ENCODE measurements at regions not wholly inside any gene's neighbourhood (a gene's known extent, or its start where the extent isn't known, plus 50 kb on each side); places are given as distances from the start of the nearest gene placed in this dataset.

DNA sequence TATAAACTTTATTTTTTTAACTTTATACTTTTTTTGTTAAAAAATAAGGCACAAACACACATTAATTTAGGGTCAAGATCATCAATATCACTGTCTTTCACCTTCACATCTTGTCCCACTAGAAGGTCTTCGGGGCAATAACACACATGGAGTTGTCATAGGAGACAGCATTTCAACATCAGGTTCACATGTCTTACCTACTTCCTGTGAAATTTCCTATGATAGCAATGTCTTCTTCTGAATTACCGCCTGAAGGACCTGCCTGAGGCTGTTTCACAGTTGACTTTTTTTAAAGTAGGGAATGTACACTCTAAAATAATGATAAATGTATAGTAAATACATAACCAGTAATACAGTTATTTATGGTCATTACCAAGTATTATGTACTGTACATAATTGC, 559.4 kb downstream of the PLPP3 start:
- H3K27ac ChIP-seq: no peak overlapping the region
- WGBS, 2 donors (ENCODE audit: low coverage in 1 of 2): 84 to 85% methylated on average over 2 of the region's 2 CpGs
- no peaks in the 10 kb centered on the region for H3K4me1 ChIP-seq
- TF ChIP-seq, protein P1, sequence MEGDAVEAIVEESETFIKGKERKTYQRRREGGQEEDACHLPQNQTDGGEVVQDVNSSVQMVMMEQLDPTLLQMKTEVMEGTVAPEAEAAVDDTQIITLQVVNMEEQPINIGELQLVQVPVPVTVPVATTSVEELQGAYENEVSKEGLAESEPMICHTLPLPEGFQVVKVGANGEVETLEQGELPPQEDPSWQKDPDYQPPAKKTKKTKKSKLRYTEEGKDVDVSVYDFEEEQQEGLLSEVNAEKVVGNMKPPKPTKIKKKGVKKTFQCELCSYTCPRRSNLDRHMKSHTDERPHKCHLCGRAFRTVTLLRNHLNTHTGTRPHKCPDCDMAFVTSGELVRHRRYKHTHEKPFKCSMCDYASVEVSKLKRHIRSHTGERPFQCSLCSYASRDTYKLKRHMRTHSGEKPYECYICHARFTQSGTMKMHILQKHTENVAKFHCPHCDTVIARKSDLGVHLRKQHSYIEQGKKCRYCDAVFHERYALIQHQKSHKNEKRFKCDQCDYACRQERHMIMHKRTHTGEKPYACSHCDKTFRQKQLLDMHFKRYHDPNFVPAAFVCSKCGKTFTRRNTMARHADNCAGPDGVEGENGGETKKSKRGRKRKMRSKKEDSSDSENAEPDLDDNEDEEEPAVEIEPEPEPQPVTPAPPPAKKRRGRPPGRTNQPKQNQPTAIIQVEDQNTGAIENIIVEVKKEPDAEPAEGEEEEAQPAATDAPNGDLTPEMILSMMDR (IDR thresholded peaks at IDR 0.05): no peak
- no peak for TF ChIP-seq EP300 (IDR thresholded peaks at IDR 0.05; ENCODE audit: low read depth)
- TF ChIP-seq POLR2AphosphoS5 (IDR thresholded peaks at IDR 0.05): no peak
- TF ChIP-seq POLR2A (IDR thresholded peaks at IDR 0.05): no peak
- intact Hi-C loops (cut with DNase I; ENCODE audit: low total_unique reads) (no loop called here), in situ Hi-C loops (cut with MboI; ENCODE audit: low pct_ligation_motif_present in 1 of 4, low pct_unique_long_range_greater_than_20kb in 1 of 4, low sequenced_read_pairs in 3 of 4) (no loop called here)
- no peaks in the 10 kb centered on the region for H3K36me3 ChIP-seq
- H3K9me3 ChIP-seq: peaks cover 0 to 4% of the 10 kb centered on the region in 2 donors
- H3K4me3 ChIP-seq: no peak overlapping the region
- H3K27me3 ChIP-seq: no peaks in the 10 kb centered on the region
- DNase-seq: no peak

DNA sequence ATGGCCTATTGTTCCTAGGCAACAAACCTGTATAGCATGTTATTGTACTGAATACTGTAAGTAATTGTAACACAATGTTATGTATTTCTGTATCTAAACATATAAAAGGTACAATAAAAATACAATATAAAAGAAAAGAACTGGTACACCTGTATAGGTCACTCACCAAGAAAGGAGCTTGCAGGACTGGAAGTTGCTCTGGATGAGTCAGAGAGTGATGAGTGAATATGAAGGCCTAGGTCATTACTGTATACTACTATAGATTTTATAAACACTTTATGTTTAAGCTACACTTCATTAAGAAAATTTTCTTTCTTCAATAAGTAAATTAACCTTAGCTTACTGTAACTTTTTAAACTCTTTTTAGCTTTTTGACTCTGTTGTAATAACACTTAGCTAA, 559.9 kb downstream of the PLPP3 start:
- no peaks in the 10 kb centered on the region for H3K27me3 ChIP-seq
- in situ Hi-C loops (cut with MboI; ENCODE audit: low pct_ligation_motif_present in 1 of 4, low pct_unique_long_range_greater_than_20kb in 1 of 4, low sequenced_read_pairs in 3 of 4): no loop called here
- peaks cover 0 to 5% of the 10 kb centered on the region in 2 donors for H3K9me3 ChIP-seq
- H3K36me3 ChIP-seq: no peaks in the 10 kb centered on the region
- H3K27ac ChIP-seq: no peak overlapping the region
- H3K4me1 ChIP-seq: no peaks in the 10 kb centered on the region
- H3K4me3 ChIP-seq: no peak overlapping the region
- intact Hi-C loops (cut with DNase I; ENCODE audit: low total_unique reads): no loop called here
- DNase-seq: no peak
- no peak for TF ChIP-seq EP300 (IDR thresholded peaks at IDR 0.05; ENCODE audit: low read depth)
- TF ChIP-seq POLR2A (IDR thresholded peaks at IDR 0.05): no peak
- TF ChIP-seq, protein P1 (IDR thresholded peaks at IDR 0.05): no peak
- TF ChIP-seq POLR2AphosphoS5 (IDR thresholded peaks at IDR 0.05): no peak

- in situ Hi-C loops (cut with MboI; ENCODE audit: low pct_ligation_motif_present in 1 of 4, low pct_unique_long_range_greater_than_20kb in 1 of 4, low sequenced_read_pairs in 3 of 4) (no loop called here), intact Hi-C loops (cut with DNase I; ENCODE audit: low total_unique reads) (no loop called here)
- H3K27me3 ChIP-seq: no peaks in the 10 kb centered on the region
- H3K27ac ChIP-seq: no peak overlapping the region
- H3K9me3 ChIP-seq: peaks cover 0 to 12% of the 10 kb centered on the region in 2 donors
- DNase-seq: no peak
- no peaks in the 10 kb centered on the region for H3K36me3 ChIP-seq
- no peaks in the 10 kb centered on the region for H3K4me1 ChIP-seq
- H3K4me3 ChIP-seq: no peak overlapping the region
- TF ChIP-seq, protein P1 (IDR thresholded peaks at IDR 0.05): no peak
- TF ChIP-seq POLR2AphosphoS5 (IDR thresholded peaks at IDR 0.05): no peak
- no peak for TF ChIP-seq POLR2A (IDR thresholded peaks at IDR 0.05)
- no peak for TF ChIP-seq EP300 (IDR thresholded peaks at IDR 0.05; ENCODE audit: low read depth)
- 57 to 76% methylated on average over 1 to 2 of the region's 2 CpGs for WGBS, 2 donors (ENCODE audit: low coverage in 1 of 2)
These were observed 562.0 kb downstream of the PLPP3 start for GRCh38 chr1:56017336-56017735.

- Histone ChIP-seq H3K27me3 (no peaks in the 10 kb centered on the region), H3K36me3 (no peaks in the 10 kb centered on the region), H3K4me1 (no peaks in the 10 kb centered on the region), H3K27ac (no peak overlapping the region), H3K9me3 (no peaks in the 10 kb centered on the region), H3K4me3 (no peak overlapping the region)
- intact Hi-C loops (cut with DNase I; ENCODE audit: low total_unique reads) (no loop called here), in situ Hi-C loops (cut with MboI; ENCODE audit: low pct_ligation_motif_present in 1 of 4, low pct_unique_long_range_greater_than_20kb in 1 of 4, low sequenced_read_pairs in 3 of 4) (no loop called here)
- no peak for TF ChIP-seq POLR2A (IDR thresholded peaks at IDR 0.05)
- TF ChIP-seq EP300 (IDR thresholded peaks at IDR 0.05; ENCODE audit: low read depth): no peak
- TF ChIP-seq, protein P1 (IDR thresholded peaks at IDR 0.05): no peak
- no peak for TF ChIP-seq POLR2AphosphoS5 (IDR thresholded peaks at IDR 0.05)
- 57 to 68% methylated on average over 1 of the region's 1 CpG for whole genome bisulfite sequencing, 2 donors (ENCODE audit: low coverage in 1 of 2)
- DNase-seq: no peak
These were observed 575.5 kb downstream of the PLPP3 start for GRCh38 chr1:56003846-56004245.
